Stimulated activated CD4-positive, alpha-beta T cell treated with anti-CD3 and anti-CD28 coated beads, Interleukin-1b, Interleukin-23, amount 100 ng/mL, for 48 hours (primary cell): ENCODE measurements at regions not wholly inside any gene's neighbourhood (a gene's known extent, or its start where the extent isn't known, plus 50 kb on each side); places are given as distances from the start of the nearest gene placed in this dataset.
"Not testable (repeated sequence)": the region's sequence is repeated elsewhere in the genome, so short reads cannot be mapped to it uniquely, and the experiment has no call there.

ENCODE experiments used
- DNase-seq: peaks from one replicate; pipeline ENCODE4 v3.0.0-alpha.2; 2020

GRCh38 chr7:93737953-93738352 is 152.6 kb downstream of the TFPI2 start:
- DNase-seq, result no peak

DNA sequence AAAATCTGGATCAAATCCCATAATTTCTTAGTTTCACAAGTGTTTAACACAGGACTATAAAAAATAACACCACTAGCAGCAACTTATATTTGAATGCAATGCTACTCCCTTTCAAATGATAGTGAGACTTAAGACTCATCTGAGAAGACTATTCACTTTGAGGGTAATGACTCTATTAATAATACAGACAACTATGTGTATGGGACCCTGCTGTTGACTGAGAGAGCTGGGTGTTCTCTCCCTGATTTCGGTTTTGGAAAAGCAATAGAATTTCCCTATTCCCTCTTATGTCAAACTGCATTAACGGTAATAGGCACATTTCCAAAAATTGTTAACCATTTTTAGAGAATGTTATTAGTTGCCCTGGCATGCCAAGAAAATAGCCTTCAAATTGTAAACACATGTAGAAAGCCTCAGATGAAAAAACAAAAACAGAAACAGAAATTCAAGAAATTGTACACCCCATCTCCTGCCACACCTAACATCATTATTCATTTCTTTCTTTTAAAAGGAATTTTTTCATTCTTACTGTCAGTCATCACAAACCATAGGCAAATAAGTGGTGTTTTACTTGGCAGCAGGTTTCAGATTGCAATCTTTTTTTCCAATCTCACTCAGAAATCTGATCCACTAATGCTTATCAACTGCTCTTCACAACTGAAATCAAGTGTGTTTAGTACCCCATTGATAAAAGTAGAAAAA is 153.7 kb downstream of the TFPI2 start:
- no peak for DNase-seq

DNA sequence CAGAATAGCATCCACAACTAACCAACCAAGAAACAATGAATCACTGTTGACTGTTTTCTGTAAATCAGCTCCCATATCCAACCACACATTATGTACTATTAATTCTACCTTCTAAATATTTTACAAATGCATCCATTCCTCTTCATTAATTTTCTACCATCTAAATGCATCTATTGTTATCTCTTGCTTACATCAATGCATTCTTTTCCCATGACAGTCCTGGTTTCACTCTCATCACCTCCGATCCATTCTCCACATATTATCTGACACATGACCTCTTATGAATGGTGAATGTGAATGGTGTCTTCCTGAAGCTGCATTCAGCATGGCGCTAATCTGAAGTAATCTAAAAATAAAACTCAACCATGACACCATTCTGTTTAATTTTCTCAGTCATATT is 153.8 kb upstream of the CALCR start:
- no peak for DNase-seq

DNA sequence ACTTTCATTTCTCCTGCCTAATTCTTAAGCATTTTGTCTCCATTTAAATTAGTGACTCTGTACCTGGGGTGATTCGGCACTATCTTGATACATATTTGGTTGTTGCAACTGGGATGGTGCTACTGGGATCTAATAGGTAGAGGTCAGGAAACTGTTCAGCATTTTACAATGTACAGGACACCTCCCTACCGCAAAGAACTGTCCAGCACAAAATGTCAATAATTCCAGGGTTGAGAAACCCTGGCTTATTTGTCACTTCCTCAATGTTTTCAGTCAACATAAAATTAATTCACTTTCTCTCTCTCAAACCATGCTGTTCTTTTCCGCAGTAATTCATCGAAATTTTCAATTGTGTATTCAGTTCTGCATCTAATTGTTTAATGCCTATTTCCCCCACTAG is 151.4 kb upstream of the CALCR start:
- no peak for DNase-seq

DNA sequence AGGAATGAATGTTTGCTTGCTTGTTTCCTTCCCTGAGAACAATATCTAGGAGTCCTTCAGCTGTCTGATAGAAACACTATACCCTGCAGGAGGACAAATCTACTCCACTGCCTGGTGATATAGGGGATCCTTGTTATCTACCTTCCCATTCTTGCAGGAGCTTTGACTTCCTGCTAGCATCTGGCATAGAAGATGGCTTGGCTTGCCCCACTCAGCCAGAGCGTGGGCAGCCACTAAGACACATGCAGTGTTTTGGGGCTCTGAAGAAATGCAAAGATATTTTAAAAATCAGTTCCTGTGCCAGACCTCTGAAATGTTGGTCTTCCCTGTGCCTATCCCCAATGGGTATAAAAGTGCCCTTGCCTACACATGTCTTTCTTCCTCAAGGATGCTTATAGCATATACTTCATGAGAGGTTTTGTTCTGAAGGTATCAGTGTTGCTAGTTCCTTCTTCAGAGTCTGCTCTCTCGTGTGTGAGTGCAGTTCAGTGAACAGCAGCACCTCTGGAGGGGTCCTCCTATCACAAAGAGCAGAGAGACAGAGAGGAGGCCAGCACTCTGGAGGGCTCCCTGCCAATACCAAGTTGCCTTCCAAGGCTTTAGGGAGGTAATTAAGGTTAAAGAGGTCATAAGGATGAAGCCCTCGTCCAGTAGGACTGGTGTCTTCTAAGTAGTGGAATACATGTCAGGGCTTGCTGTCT is 149.1 kb upstream of the CALCR start:
- no peak for DNase-seq

GRCh38 chr7:93720106-93720505 is 145.6 kb upstream of the CALCR start:
- no peak for DNase-seq

GRCh38 chr7:93719546-93719945 is 145.0 kb upstream of the CALCR start:
- no peak for DNase-seq

DNA sequence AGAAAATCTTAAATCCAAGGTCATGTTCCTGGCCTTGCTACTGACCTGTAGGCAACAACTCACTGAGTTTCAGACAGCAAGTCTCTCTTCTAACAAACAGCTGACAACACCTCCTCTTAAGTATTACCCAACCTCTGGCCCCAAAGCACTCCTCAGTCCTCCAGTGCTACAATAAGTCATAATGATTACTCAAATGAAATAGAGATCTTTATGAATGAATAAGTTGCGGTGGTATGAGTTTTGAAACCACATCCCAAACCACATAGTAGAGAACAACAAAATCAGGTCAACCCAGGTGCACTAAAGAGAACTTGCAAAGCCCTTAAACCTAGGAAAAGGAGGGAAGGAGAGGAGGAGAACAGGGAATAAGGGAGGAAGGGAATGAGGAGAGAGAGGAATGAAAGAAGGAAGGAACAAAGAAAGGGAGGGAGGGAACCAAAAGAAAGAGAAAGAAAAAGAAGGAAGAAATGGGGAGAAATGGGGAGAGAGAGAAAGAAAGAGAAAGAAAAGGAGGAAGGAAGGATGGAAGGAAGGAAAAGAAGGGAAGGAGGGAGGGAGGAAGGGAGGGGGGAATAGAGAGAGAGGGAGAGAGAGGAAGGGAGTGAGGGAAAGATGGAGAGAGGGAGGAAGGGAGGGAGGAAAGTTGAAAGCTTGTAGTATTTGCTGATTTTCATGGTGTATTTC is 142.8 kb upstream of the CALCR start:
- no peak for DNase-seq

GRCh38 chr7:93715234-93715633 is 140.7 kb upstream of the CALCR start:
- DNase-seq, result peak; percentile 11

- DNase-seq, result no peak
These were observed 137.4 kb upstream of the CALCR start for GRCh38 chr7:93711926-93712325.

DNA sequence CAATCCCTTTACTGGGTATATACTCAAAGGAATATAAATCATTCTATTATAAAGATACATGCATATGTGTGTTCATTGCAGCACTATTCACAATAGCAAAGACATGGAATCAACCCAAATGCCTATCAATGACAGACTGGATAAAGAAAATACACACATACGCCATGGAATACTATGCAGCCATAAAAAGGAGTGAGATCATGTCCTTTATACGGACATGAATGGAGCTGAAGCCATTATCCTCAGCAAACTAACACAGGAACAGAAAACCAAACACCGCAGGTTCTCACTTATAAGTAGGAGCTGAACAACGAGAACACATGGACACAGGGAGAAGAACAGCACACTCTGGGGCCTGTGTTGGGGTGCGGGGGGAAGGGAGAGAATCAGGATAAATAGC is 133.7 kb upstream of the CALCR start:
- not testable (repeated sequence) for DNase-seq

- no peak for DNase-seq
These were observed 132.7 kb upstream of the CALCR start for GRCh38 chr7:93707249-93707648.

- DNase-seq, result not testable (repeated sequence)
These were observed 131.6 kb upstream of the CALCR start for GRCh38 chr7:93706162-93706561.

DNA sequence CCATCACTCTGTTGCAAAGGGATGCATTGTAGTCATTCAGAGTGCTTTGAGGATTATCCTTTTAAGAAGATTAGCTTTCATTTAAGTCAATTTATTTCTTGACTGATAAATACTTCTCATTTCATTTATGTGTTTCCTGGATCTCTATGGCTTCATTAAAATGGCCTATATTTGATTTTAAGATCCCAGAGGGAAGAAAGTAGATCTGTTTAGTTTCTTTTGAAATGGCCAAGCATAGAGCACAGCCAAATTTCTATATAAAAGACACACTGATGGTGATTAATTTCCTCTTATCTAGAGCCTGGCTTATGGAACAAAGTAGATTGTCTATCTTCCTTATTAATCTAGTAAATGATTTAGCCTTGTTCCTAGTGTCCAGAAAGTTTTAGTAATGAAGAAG is 129.7 kb upstream of the CALCR start:
- no peak for DNase-seq

DNA sequence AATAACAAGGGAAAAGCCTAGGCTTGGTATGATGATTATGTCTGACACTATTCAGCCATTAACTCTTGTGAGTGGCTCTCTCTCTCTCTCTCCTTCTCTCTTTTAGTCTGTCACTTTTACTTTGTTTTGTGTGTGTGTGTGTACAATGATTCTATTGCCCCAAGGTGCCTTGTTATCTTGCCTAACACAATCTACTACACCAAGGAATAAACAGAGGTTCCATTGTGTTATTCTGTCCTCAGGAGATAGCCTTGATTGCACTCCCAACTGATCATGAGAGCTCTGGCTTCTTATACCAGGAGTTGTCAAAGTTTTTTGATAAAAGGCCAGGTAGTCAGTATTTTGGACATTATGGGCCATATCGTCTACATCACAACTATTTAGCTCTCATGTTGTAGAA is 123.4 kb upstream of the CALCR start:
- DNase-seq, result no peak

- DNase-seq, result no peak
These were observed 119.3 kb upstream of the CALCR start for GRCh38 chr7:93693796-93694195.

- no peak for DNase-seq
These were observed 115.5 kb upstream of the CALCR start for GRCh38 chr7:93690021-93690420.

GRCh38 chr7:93678185-93678584 is 103.7 kb upstream of the CALCR start:
- DNase-seq, result no peak

- DNase-seq, result peak; percentile 1
These were observed 89.2 kb upstream of the CALCR start for GRCh38 chr7:93663561-93664299.

- not testable (repeated sequence) for DNase-seq
These were observed 83.6 kb upstream of the CALCR start for GRCh38 chr7:93658163-93658562.

DNA sequence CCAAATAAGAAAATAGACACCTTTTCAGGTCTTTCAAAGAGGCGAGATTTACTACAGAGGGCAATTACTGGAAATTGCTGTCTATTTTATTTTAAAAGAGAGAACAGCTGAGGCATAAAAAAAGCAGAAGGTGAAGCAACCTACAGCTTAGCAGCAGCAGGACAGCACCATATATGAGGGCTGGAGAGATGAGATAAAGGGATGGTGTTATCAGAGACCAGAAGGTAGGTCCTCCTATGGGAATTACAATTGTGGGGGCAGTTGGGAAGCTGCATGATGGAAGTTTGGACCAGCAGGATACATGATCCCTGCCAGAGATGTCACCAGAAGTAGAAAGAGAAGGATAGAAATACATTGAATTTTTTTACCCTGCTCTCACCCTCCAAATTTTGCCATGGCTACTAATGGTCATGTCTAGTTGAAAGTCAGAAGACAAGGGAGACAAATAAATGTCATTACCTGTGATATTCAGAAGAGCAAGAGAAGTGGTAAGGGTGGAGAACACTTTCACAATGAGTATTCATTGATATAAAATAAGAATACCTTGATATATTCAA is 77.2 kb upstream of the CALCR start:
- no peak for DNase-seq

DNA sequence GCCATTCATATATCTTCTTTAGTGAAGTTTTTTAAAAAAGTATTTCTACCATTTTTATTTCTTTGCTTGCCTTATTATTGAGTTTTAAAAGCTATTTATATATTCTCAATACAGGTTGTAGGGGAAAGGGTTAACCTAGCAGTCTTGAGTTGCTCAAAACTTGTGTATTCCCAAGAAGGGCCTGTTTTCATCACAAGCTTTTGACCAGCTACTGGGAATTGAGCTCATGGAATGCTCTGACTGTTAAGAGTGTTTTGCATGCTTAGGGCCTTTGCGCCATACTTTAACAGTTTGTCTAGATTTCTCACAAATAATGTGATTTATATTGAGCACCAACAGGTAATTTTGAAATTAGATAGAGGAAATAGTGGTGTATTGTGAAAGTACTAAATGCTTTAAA is 72.0 kb upstream of the CALCR start:
- DNase-seq, result no peak

GRCh38 chr7:93636276-93636675 is 61.8 kb upstream of the CALCR start:
- no peak for DNase-seq
